Activated CD4-positive, alpha-beta T cell treated with anti-CD3 and anti-CD28 coated beads, Interleukin-2, amount 10 ng/mL, durations not matched to agents 24 days and 14 days (primary cell): ENCODE measurements at regions not wholly inside any gene's neighbourhood (a gene's known extent, or its start where the extent isn't known, plus 50 kb on each side); places are given as distances from the start of the nearest gene placed in this dataset.

Experiments used
- DNase-seq: peaks from one replicate; pipeline ENCODE4 v3.0.0; 2022
- H3K27ac Mint-ChIP-seq: one replicate; pipeline ENCODE4 v1.8.0; 2022; ENCODE audit warnings: mild to moderate bottlenecking, mixed read lengths
- H3K27me3 Mint-ChIP-seq: one replicate; pipeline ENCODE4 v1.8.0; 2022; ENCODE audit warnings: mixed read lengths
- H3K36me3 Mint-ChIP-seq: one replicate; pipeline ENCODE4 v1.8.0; 2022; ENCODE audit warnings: low read depth, mild to moderate bottlenecking, mixed read lengths
- H3K4me1 Mint-ChIP-seq: one replicate; pipeline ENCODE4 v1.8.0; 2021; ENCODE audit warnings: mixed read lengths
- H3K4me3 Mint-ChIP-seq: one replicate; pipeline ENCODE4 v1.8.0; 2022; ENCODE audit warnings: mild to moderate bottlenecking, moderate library complexity, mixed read lengths
- H3K9me3 Mint-ChIP-seq: one replicate; pipeline ENCODE4 v1.8.0; 2021; ENCODE audit warnings: mixed read lengths
- intact Hi-C: fragments of 100-400 bp; cut with micrococcal nuclease; formaldehyde crosslinking; loops from one replicate; pipeline ENCODE4 v1.15.1; 2023

DNA sequence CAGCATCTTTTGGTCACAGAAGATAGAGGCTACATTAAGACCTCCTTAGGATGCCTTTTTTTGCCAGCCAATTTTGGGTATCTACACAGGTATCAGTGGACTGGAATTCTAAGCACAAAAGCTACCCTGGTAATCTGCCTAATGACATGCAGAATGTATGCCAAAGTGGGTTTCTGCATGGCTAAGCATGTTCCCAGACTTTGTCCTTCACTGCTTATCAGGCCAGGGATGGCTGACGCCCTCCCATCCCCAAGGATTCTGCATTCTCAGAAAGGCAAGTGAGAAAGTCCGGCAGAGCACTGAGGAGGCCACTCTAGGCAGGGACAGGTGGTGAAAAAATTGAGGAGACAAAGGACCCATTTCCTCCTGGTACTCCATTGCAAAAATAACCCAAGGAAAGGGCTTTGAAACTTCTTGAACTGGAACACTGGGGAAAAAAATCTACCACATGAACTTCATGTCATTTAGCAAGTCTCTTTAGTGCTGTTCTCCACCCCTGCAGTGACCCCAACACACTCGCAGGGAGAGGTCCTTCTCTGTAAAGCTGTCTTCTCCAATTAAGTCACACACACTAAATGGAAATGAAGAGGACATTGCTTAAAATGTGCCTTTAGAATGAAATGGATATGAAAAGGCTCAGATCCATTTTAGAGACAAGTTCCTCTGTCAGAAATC, 91.7 kb upstream of the MAX start:
- intact Hi-C loops, result no loop called here
- peaks cover 2% of the 10 kb centered on the region for H3K36me3 Mint-ChIP-seq
- peaks cover 15% of the 10 kb centered on the region for H3K9me3 Mint-ChIP-seq
- H3K27me3 Mint-ChIP-seq, result no peaks in the 10 kb centered on the region
- no peak for DNase-seq
- H3K27ac Mint-ChIP-seq, result no peak overlapping the region
- H3K4me1 Mint-ChIP-seq, result peaks cover 8% of the 10 kb centered on the region
- no peak overlapping the region for H3K4me3 Mint-ChIP-seq

- H3K4me1 Mint-ChIP-seq, result peaks cover 8% of the 10 kb centered on the region
- no peaks in the 10 kb centered on the region for H3K27me3 Mint-ChIP-seq
- H3K36me3 Mint-ChIP-seq, result peaks cover 2% of the 10 kb centered on the region
- DNase-seq, result no peak
- intact Hi-C loops, result no loop called here
- peaks cover 15% of the 10 kb centered on the region for H3K9me3 Mint-ChIP-seq
- H3K4me3 Mint-ChIP-seq, result no peak overlapping the region
- no peak overlapping the region for H3K27ac Mint-ChIP-seq
These were observed 92.9 kb upstream of the MAX start for GRCh38 chr14:65195042-65195719.

- Mint-ChIP-seq H3K36me3 (peaks cover 3% of the 10 kb centered on the region), H3K4me3 (no peak overlapping the region), H3K27me3 (no peaks in the 10 kb centered on the region), H3K4me1 (peaks cover 8% of the 10 kb centered on the region), H3K9me3 (peaks cover 12% of the 10 kb centered on the region), H3K27ac (no peak overlapping the region)
- intact Hi-C loops, result no loop called here
- DNase-seq, result no peak
These were observed 96.0 kb upstream of the MAX start for GRCh38 chr14:65198346-65198745.

DNA sequence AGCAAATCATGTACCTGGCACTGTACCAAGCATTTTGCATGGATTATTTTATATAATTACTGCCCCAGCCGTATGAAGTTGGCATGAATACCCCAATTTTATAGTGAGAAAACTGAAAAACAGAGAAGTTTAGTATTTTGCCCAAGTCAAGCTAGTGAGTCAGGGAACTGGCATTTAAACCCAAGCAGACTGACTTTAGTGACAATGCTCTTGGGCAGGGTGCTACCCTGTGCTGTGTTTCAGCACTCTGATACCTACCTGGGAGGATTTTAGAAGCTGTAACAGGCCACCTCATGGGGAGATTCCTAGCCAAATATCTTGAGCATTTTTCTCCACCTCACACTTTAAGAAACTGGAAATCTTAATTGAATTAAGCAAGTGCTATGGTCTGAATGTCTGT, 98.1 kb upstream of the MAX start:
- no peaks in the 10 kb centered on the region for H3K27me3 Mint-ChIP-seq
- H3K27ac Mint-ChIP-seq, result no peak overlapping the region

DNA sequence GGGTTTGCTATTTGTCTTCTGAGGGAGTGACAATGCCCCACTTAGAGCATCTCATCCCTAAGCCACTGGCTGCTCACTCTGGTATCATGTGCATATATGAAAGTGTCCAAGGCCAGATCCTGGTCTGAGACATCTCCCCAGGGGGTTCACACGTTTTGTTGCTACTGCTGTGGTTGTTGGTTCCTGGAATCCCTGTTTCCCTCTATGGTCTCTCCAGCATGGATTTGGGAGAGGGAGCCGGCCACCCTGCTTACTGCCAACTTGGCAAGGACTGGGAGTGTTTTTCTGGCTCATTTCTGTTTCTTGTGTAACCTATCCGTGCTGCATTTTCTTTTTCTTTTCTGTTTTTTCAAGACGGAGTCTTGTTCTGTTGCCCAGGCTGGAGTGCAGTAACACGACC, 101.3 kb upstream of the MAX start:
- Mint-ChIP-seq H3K9me3 (peaks cover 7% of the 10 kb centered on the region), H3K36me3 (peaks cover 3% of the 10 kb centered on the region), H3K4me1 (peaks cover 41% of the 10 kb centered on the region), H3K4me3 (no peak overlapping the region), H3K27me3 (no peaks in the 10 kb centered on the region), H3K27ac (no peak overlapping the region)
- DNase-seq, result no peak
- intact Hi-C loops, result loop anchor here (10.0 kb wide), 2 partner anchors 271 to 431 kb away; no protein-coding TSS in a partner anchor

More for the DNA sequence above, 98.1 kb upstream of the MAX start:
- peaks cover 19% of the 10 kb centered on the region for H3K9me3 Mint-ChIP-seq
- peaks cover 3% of the 10 kb centered on the region for H3K36me3 Mint-ChIP-seq
- H3K4me3 Mint-ChIP-seq, result no peak overlapping the region
- DNase-seq, result no peak
- peaks cover 22% of the 10 kb centered on the region for H3K4me1 Mint-ChIP-seq
- intact Hi-C loops, result loop anchor here (10.0 kb wide), 2 partner anchors 274 to 434 kb away; no protein-coding TSS in a partner anchor

DNA sequence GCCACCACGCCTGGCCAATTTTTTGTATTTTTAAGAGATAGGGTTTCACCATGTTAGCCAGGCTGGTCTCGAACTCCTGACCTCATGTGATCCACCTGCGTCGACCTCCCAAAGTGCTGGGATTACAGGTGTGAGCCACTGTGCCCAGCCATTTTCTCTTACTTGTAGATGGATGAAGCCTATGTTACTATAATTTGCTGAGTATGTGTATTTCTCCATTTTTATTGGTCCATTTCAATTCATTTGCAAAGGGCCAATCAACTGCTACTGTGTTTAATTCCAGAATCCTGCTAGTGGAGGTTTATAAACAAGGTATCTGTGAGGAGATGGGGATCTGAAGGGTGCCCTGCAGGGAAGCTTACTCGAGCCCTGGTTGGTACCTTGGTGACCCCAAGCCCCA, 101.7 kb upstream of the MAX start:
- no peak for DNase-seq
- Mint-ChIP-seq H3K27ac (no peak overlapping the region), H3K4me3 (no peak overlapping the region), H3K9me3 (peaks cover 7% of the 10 kb centered on the region), H3K27me3 (no peaks in the 10 kb centered on the region), H3K4me1 (peaks cover 46% of the 10 kb centered on the region), H3K36me3 (peaks cover 3% of the 10 kb centered on the region)
- intact Hi-C loops, result loop anchor here (10.0 kb wide), 2 partner anchors 271 to 431 kb away; no protein-coding TSS in a partner anchor

DNA sequence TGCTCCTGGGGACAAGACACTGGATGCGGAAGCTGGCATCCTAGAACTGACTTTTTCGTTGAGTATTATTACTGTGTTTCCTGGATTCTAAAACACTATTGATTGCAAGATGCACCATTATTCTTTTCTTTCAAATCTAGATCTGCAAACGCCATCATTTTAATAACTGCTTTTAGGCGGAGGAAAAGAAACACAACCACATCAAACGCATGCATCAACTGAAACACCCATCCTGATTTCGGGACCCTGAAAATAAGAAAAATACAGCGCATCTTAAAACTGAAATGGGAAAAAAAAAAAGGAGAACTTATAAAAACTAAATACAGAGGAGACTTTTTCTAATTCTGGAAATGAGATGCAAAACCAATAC, 103.7 kb upstream of the MAX start:
- intact Hi-C loops, result loop anchor here (1.0 to 10.0 kb wide), 12 partner anchors 17 to 723 kb away; partner anchors contain the start of genes FUT8 and MAX
- Mint-ChIP-seq H3K4me3 (peak overlapping the region; percentile 55), H3K27me3 (no peaks in the 10 kb centered on the region), H3K9me3 (peaks cover 7% of the 10 kb centered on the region), H3K27ac (peak overlapping the region; percentile 90), H3K4me1 (peaks cover 58% of the 10 kb centered on the region), H3K36me3 (peaks cover 3% of the 10 kb centered on the region)
- DNase-seq, result no peak

DNA sequence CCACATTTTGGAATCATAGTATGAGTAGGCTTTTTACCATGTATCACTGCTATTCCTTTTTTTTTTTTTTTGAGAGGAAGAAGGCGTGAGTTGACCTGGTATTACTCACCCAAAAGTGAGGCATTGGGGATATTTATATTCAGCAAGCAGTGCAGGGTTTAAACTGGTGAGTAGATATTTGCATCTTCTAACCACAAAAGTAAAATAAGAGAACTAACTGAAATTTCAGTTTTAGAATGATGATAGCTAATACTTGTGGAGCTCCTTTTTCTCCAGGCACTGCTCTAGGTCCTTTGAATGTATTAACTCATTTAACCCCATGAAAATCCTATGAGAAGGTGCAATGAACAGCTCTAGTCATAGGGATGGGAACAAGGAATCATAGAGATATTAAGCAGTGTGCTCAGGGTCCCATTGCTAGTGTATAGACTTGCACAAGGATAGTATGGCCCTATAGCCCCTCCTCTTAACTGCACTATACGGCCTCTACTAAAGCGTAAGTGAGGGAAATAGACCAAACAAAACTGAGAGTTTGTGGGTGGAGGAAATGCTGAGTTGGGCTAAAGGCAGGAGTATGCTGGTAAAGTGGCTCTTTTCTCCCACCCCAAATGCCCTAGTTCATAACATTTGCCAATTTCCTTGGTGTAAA, 104.3 kb upstream of the MAX start:
- H3K27me3 Mint-ChIP-seq, result no peaks in the 10 kb centered on the region
- peaks cover 3% of the 10 kb centered on the region for H3K36me3 Mint-ChIP-seq
- peak; percentile 78 for DNase-seq
- H3K9me3 Mint-ChIP-seq, result peaks cover 7% of the 10 kb centered on the region
- intact Hi-C loops, result loop anchor here (1.0 to 10.0 kb wide), 12 partner anchors 16 to 722 kb away; partner anchors contain the start of genes FUT8 and MAX
- H3K27ac Mint-ChIP-seq, result peak overlapping the region; percentile 90
- H3K4me1 Mint-ChIP-seq, result peaks cover 62% of the 10 kb centered on the region
- H3K4me3 Mint-ChIP-seq, result peak overlapping the region; percentile 71

DNA sequence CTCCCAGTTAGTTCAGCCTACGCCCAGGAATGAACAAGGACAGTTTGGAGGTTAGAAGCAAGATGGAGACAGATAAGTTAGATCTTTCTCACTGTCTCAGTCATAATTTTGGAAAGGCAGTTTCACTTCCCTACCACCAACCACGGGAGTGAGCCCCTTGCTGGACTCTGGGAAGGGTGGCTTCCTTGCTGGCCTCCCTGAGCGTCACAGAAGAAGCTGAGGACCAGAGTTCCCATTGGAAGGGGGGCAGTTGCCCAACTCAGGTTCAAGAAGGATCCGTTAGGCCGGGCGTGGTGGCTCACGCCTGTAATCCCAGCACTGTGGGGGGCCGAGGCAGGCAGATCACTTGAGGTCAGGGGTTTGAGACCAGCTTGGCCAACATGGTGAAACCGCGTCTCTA, 106.2 kb upstream of the MAX start:
- Mint-ChIP-seq H3K27ac (peak overlapping the region; percentile 89), H3K27me3 (no peaks in the 10 kb centered on the region), H3K9me3 (peaks cover 4% of the 10 kb centered on the region), H3K4me1 (peaks cover 68% of the 10 kb centered on the region), H3K36me3 (no peaks in the 10 kb centered on the region), H3K4me3 (peak overlapping the region; percentile 74)
- intact Hi-C loops, result loop anchor here (5.0 to 10.0 kb wide), 4 partner anchors 106 to 426 kb away; partner anchors contain the start of gene MAX
- DNase-seq, result no peak

DNA sequence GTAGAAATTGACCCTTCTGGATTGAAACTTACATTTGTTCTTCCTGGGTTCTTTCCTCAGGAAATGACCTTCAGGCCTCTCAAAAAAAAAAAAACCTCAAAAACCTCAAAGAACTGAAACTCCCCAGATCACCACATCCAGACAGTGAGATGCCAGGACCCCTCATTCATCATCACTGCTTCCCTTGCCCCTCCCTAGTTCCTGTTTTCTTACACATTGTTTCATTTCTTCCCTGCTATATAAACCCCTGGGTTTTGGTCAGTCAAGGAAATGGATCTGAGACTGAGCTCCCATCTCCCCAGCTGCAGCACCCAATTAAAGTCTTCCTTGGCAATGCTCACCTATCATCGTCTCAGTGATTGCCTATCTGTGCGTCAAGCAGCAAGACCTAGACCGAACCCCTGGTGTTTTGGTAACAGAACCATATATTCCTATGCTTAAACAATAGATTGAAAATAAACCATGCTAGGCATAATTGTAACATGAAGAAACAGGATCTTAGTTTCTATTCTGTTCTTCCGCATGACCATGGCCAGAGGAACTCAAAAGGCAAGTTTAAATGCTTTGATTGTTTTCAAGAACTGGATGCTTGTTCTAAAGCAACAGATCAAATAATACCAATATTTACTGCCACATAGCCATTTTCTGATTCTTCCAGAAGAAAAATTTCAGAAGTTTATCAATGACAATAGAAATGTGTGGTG, 108.0 kb upstream of the MAX start:
- intact Hi-C loops, result loop anchor here (1.0 to 5.0 kb wide), 2 partner anchors 93 to 737 kb away; no protein-coding TSS in a partner anchor
- H3K27me3 Mint-ChIP-seq, result no peaks in the 10 kb centered on the region
- DNase-seq, result peak; percentile 78
- H3K4me3 Mint-ChIP-seq, result peak overlapping the region; percentile 62
- peak overlapping the region; percentile 72 for H3K27ac Mint-ChIP-seq
- H3K36me3 Mint-ChIP-seq, result no peaks in the 10 kb centered on the region
- H3K4me1 Mint-ChIP-seq, result peaks cover 59% of the 10 kb centered on the region
- no peaks in the 10 kb centered on the region for H3K9me3 Mint-ChIP-seq

- Mint-ChIP-seq H3K4me3 (peak overlapping the region; percentile 62), H3K27me3 (no peaks in the 10 kb centered on the region), H3K36me3 (no peaks in the 10 kb centered on the region), H3K4me1 (peaks cover 54% of the 10 kb centered on the region), H3K9me3 (no peaks in the 10 kb centered on the region), H3K27ac (peak overlapping the region; percentile 72)
- intact Hi-C loops, result loop anchor here (1.0 to 5.0 kb wide), 3 partner anchors 76 to 736 kb away; no protein-coding TSS in a partner anchor
- DNase-seq, result no peak
These were observed 108.5 kb upstream of the MAX start for GRCh38 chr14:65210822-65211182.

GRCh38 chr14:65211341-65211987, 109.1 kb upstream of the MAX start:
- H3K36me3 Mint-ChIP-seq, result no peaks in the 10 kb centered on the region
- H3K4me1 Mint-ChIP-seq, result peaks cover 49% of the 10 kb centered on the region
- peak overlapping the region; percentile 73 for H3K27ac Mint-ChIP-seq
- intact Hi-C loops, result loop anchor here (1.0 to 5.0 kb wide), 2 partner anchors 76 to 736 kb away; no protein-coding TSS in a partner anchor
- no peaks in the 10 kb centered on the region for H3K9me3 Mint-ChIP-seq
- DNase-seq, result no peak
- H3K27me3 Mint-ChIP-seq, result no peaks in the 10 kb centered on the region
- peak overlapping the region; percentile 42 for H3K4me3 Mint-ChIP-seq

GRCh38 chr14:65213316-65213715, 111.0 kb upstream of the MAX start:
- no peak for DNase-seq
- intact Hi-C loops, result loop anchor here (5.0 kb wide), 1 partner anchor 734 kb away; no protein-coding TSS in a partner anchor
- no peak overlapping the region for H3K27ac Mint-ChIP-seq
- no peaks in the 10 kb centered on the region for H3K27me3 Mint-ChIP-seq
- no peaks in the 10 kb centered on the region for H3K9me3 Mint-ChIP-seq
- peaks cover 43% of the 10 kb centered on the region for H3K4me1 Mint-ChIP-seq
- H3K36me3 Mint-ChIP-seq, result no peaks in the 10 kb centered on the region
- H3K4me3 Mint-ChIP-seq, result no peak overlapping the region
